AG10803 (cell line): ENCODE measurements at regions not wholly inside any gene's neighbourhood (a gene's known extent, or its start where the extent isn't known, plus 50 kb on each side); places are given as distances from the start of the nearest gene placed in this dataset.
A peak's percentile ranks its signal among the peaks of the same experiment; 100 is the strongest.

Experiments used
- DNase-seq: peaks from one replicate; pipeline ENCODE4 v3.0.0; 2010; ENCODE audit warnings: low read depth
- H3K4me3 ChIP-seq: 2 replicates; pipeline ENCODE4 v1.5.1; 2011; ENCODE audit warnings: mild to moderate bottlenecking, low read length, control low read depth
- CTCF ChIP-seq: conservative IDR thresholded peaks from 2 replicates; pipeline ENCODE4 v1.5.1; 2011; ENCODE audit warnings: mild to moderate bottlenecking, low read length, control low read depth, inconsistent platforms

- H3K4me3 ChIP-seq, result no peak overlapping the region
- DNase-seq, result peak; percentile 16
- no peak for TF ChIP-seq CTCF
Measured at GRCh38 chr6:12474167-12475140, 184.3 kb downstream of the EDN1 start.

DNA sequence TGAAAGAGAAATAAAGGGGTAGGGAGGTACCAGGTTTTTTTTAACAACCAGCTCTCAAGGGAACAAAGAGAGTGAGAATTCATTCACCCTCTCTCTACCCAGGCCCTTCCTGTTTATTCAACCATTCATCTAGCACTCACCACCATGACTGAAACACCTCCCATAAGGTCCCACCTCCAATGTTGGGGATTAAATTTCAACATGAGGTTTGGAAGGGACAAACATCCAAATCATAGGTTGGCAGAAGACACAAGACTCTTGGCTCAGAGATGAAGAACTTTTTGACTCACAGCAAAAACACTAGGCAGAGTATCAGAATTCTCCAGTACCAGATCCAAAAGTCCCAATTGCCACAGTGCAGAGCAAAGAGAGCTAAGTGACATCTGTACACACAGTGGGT is 186.3 kb downstream of the EDN1 start:
- no peak overlapping the region for H3K4me3 ChIP-seq
- no peak for DNase-seq
- TF ChIP-seq CTCF, result no peak

DNA sequence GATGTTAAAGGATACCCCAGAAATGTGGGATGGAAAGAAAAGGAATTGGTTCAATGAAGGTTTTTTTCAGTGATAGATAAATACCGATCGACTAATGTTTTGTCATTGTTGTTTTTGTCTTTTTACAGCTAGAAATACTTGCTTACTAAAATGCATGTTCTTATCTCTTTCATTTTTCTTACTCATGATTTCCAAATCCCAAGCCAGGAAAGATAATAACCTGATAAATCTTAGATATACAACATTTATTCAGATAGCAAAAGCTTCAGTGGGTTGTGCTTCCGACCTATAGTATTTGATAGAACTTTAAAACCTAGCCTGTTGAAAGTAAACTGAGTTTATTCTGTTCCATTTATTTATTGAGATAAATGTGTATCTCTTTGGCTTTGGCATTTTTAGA is 187.5 kb downstream of the EDN1 start:
- H3K4me3 ChIP-seq, result no peak overlapping the region
- DNase-seq, result no peak
- TF ChIP-seq CTCF, result no peak

- no peak for DNase-seq
- no peak for TF ChIP-seq CTCF
- H3K4me3 ChIP-seq, result no peak overlapping the region
Measured at GRCh38 chr6:12478921-12479320, 188.8 kb downstream of the EDN1 start.

DNA sequence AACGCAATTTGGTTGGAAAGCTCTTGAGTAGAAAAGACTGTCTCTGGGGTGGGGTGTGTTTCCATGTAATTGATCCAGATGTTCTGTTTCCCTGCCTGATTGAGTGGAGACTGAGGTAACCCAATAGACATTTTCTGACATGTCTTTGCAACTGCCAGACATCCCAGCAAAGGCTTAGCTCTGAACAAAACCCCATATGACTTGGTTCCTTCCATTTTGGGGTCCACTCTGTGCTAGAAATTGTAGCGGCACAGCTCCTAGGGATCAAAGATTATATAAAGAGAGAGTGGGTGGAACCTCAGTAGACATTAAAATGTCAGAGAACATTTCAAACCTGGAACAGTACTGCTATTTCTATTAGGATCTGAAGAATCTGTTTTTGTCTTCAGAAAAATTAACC is 189.3 kb downstream of the EDN1 start:
- H3K4me3 ChIP-seq, result no peak overlapping the region

DNA sequence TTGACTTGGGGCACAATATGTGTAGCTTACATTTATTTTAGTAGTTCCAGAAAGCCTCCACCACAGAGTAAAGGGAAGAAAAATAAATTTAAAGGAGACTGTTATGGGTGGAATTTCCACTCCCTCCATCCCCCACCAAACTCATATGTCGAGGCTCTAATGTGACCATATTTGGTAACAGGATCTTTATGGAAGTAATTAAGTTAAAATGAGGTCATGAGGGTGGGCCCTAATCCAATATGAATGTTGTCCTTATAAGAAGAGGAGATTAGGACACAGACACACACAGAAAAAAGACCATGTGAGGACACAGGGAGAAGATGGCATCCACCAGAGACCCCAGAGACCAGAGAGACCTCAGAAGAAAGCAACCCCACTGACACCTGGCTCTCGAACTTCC is 189.7 kb downstream of the EDN1 start:
- H3K4me3 ChIP-seq, result no peak overlapping the region
- no peak for TF ChIP-seq CTCF
- DNase-seq, result peak; percentile 62

More for the DNA sequence above, 189.3 kb downstream of the EDN1 start:
- no peak for DNase-seq
- TF ChIP-seq CTCF, result no peak

DNA sequence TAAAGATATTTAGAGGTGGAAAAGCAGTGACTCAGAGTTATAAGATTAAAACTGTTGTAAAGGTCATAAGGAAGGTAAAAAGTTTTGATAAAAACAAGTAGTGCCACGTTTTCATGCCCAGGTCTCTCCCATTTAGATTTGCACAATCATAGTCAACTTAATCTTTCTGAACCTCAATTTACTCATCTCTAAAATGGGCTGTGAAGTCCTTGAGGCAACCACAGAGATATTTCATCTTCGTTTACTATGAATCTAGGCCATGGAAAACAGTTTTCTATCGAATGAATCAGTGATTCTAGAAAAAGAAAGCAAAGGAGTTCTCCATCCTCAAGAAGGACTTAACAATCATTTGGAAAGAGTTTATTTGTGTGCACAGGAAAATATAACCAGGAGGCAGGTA is 190.2 kb downstream of the EDN1 start:
- H3K4me3 ChIP-seq, result no peak overlapping the region
- DNase-seq, result no peak
- no peak for TF ChIP-seq CTCF
